CD4-positive, alpha-beta T cell treated with Interleukin-4 for 1 hour (primary cell): ENCODE measurements at regions not wholly inside any gene's neighbourhood (a gene's known extent, or its start where the extent isn't known, plus 50 kb on each side); places are given as distances from the start of the nearest gene placed in this dataset.

Experiments
- DNase-seq, 2 donors: peaks; one replicate each; pipeline ENCODE4 v3.0.0-alpha.2; 2020 to 2022

DNA sequence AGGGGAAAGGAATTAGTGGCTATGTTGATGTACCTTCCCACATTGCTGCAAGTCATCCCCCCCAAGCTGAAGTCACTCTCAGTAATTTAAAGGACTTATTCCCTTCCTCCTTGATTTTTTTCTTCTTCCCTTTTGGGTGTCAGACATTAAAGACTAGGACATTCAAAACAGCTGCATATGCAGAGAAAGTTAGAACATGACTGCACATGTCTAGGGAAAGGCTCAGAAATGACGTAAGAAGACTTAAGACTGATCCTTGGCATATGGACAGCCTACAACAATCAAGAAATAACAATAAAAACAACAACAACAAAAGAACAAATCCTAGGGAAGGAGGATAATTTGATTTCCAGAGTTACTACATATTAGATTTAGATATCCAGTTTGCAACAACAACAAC lies 997.5 kb downstream of the TLE4 start:
- DNase-seq = no peak

DNA sequence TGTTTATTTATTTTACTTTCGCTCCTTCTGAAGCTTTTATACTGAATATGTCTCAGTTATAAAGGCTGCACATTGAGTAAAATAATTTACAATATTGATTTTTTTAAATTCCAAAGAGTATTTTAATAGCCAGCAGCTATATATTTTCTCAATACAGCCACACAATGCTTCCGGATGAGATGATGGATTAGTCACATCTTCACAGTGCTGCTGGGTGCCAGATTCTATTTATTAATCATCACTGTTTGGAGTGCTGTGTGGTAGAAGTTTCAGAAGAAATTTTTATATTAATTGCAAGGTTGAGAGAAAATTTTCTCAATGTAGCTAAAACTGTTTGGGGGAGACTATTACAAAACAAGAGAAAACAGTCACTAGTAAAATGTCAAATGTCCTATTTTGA lies 989.8 kb downstream of the TLE4 start:
- DNase-seq = no peak

DNA sequence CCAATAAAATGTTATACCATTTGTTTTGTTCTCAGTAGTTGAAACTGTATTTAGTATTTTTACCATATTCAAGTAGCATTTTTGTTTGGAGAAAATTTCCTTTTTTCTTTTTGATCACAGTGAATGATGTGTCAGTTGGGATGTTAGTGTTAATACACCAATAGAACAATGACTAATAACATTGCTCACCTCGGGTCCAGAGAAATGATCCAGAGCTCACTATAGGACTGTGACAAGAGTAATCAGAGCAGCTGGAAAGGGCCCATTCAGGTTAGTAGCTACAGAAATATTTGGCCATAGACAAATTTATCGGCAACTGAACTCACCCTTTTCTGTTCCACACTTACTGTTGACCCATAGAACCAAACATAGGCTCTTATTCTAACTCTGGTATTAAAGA lies 989.2 kb downstream of the TLE4 start:
- no peak for DNase-seq

DNA sequence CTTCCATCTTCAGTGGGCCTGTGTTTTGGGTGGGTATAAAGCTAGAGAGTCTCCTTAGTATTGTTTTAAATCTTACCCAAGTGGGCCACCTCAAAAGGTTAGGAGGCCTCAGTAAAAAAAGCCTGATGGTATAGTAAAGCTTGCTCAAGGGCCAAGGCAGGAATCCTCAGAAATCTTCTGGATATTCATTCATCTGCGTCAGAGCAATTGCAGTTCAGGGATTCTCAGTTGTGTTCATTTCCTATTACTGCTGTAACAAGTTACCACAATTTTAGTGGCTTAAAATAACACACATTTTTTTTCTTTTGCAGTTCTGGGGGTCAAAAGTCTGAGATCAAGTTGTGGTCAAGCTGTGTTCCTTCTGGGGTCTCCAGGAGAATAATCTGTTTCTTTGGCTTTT lies 985.5 kb downstream of the TLE4 start:
- DNase-seq = no peak

DNA sequence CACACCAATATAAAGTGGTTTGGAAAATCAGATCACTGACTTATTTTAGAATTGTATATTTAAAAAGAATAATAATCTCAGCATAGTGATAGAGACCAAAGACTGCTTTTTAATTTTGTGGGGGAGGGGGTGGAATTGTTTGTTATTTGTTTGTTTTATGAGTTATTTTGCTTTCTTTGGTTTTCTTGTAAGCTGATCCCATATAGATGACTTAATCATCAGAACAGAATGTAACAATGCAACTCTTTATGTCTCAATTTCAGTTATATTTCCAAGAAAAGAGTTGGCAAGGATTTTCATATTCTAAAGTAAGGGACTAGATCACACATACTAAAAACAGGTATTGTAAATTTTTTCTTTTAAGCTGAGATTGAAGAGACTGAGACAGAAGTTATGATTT lies 984.9 kb downstream of the TLE4 start:
- DNase-seq = no peak

DNA sequence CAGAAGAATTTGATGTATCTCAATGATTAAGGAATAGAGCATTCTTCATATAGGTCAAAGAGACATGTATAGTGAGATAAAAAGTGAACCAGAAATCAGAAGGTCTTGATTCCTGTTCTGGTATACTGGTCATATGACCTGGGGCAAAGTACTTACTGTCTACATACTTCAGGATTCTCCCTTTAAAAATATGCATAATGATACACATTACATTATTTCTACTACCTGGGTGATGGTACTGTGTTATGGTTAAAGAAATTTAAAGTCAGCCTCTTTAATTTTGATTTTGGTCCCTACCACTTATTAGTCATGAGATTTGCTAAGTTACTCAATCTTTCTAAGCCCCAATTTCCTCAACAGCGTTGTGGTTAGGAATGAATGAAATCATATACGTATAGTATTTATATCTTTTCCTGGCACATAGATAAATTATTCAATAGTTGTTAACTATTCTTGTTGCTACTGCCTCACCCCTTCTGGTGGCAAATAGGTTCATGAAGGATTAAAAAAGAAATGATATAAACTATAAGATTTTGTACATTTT lies 984.1 kb downstream of the TLE4 start:
- no peak for DNase-seq

DNA sequence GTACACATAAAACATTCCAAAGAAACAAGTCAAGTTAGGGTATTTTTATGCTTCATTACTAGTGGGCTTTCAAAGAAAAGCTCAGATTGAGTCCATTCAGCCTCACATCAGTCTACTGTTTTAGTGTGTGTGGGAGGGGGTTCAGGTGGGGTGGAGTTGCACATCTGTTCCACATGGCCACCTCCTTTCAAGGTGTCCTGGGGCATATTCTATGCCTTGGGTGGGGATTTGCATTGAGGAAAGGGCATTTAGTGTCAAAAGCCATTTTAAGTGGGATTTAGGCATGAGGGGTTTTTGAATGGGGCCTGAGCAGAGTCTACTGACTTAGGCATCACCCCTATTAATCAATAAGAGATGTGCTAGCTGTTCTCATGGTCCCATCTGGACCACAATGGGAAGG lies 983.1 kb downstream of the TLE4 start:
- DNase-seq = no peak

DNA sequence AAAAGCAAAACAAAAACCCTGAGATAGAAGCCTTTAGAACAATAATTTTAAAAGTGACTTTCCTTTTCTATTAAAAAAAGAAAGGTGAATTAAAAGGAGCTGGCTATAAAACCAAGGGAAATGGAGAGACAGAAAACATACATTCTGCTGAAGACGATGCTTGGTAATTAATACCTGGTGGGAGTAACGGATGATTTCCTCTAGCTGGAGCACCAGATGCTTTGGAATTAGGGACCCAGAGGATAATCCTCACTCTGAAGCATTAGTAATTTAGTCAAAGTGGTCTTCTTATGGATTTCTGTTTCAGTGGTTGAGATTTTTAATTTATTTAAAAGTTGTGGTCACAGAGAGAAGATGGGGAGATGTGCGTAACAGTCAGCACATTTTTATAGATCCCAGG lies 982.5 kb downstream of the TLE4 start:
- DNase-seq = no peak

DNA sequence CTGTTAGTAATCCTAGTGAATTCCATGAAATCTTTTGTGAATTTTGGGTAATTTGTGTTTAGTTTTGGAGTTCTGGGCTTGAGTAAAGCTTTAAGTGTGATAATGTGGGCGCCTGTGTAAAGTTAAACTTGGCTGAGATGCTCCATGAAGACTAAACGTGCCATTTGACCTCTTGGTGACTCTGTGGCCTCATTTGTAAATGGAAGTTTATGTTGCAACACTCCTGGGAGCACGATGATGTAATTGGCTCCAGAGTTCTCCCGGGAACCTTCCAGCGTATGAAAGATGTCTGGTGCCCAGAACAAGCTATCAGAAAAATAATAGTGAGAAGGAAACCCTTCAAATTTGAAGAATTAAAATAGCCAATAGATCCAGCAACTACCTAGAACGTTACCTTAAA lies 981.2 kb downstream of the TLE4 start:
- DNase-seq = no peak

DNA sequence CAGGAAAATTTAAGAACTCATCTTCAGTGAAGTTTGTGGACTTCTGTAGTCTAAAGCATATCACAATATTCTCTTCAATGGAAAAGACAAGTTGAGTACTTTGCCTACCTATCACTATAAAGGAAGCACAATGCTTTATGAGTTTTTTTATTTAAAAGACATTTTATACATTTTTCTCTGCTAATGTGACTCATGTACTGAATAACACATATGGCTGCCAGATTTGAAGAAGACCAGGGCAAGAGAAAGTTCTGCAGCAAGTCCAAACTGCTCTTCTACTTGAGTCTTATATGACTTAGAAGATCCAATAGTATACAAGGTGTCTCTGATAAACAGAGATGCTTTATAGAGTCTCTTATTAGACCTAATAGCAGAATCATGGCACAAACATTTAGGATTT lies 978.4 kb downstream of the TLE4 start:
- DNase-seq = no peak

DNA sequence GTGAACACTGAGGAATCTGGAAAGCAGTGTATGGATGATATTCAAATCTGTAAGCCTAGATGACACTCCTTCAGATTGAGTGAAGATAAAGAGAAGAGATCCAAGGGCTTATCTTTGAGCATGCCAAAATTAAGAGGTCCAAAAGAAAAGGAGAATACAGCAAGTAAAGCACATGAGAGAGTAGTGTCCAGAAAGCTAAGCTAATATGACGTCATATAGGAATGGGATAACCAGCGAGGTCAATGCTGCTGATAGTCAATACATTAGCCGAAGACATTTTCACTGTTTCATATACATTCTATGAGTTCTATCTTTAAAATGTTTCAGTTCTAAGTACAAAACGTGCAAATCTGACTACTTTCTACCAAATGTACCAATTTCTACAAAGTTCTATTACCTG lies 975.8 kb downstream of the TLE4 start:
- DNase-seq = no peak

DNA sequence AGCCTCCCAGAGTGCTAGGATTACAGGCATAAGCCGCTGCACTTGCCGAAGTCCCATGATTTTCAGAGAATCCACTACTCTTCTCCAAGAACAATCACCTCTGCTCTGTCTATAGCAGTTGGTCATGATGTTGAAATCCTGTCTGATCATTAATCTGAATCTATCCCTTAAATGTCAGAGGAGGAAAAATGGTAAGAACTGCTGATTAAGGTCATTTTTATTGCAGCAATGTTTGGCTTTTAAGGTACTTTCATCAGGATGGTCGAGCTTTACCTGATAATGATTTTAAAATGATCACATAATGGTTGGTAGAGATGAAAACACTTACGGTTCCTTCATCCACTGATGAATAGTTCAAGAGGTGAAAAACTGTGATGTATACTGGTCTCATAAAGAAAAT lies 968.6 kb downstream of the TLE4 start:
- no peak for DNase-seq

DNA sequence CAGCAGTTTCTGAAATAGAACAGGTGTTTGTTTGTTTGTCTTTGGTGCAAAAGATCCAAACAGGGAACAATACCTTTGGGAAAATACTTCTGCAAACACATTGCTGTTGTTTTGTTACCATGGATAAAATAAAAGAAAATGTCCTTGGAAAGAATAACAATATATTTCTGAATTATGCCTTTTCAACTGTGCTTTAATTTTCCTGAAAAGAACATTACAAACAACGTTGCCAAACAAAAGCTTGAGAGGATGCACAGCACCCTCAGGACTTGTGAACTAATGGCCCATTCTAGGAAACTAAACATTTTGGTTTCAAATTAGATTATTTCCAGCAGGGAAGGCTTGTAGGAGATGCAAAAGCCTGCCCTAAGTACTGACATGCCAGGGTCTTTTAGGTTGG lies 967.2 kb downstream of the TLE4 start:
- DNase-seq = no peak

DNA sequence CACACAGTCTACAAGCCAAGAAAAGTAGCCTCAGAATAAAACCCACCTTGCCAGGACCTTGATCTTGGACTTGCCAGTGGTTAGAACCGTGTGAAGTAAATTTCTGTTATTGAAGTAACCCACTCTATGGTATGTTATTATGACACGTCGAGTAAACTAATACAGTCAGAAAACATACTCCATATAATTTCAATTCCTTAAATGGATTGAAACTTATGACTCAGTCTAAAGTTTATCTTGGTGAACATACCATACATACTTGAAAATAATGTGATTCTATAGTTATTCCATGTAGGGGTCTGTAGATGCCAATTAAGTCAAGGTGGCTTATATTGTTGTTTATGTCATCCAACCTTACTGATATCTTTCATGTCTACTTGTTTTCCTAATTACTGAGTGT lies 950.7 kb downstream of the TLE4 start:
- no peak for DNase-seq

DNA sequence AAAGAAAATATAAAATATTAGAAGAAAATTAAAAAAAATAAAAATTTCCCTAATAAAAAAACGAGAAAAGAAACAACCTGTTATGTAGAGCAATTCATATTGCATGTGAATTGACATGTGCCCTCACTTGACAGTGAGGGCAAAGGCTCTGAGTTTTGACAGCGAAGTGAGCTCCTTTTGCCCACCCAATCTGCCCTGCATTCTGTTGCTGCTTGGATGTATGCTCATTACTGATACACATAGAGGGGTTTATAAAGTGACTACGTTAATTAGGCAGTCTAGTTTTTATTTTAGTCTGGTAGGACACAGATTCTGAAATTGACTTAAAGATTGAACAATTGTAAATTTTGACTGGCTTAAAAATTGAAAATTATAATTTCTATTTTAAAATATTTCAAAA lies 949.4 kb downstream of the TLE4 start:
- no peak for DNase-seq

DNA sequence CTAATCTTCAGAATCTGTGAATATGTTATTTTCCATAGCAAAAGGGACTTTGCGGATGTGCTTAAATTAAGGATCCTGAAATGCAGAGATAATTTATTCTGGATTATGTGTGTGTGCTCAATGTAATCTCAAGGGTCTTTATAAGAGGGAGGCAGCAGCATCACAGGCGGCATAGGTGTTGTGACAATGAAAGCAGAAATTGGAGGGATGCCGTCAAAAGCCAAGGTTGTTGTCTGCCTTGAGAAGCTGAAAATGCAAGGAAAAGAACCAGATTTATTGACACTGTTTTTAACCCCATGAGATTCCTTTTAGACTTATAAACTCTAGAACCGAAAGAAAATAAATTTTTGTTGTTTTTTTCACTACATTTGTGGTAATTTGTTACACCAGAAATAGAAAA lies 948.5 kb downstream of the TLE4 start:
- no peak for DNase-seq

DNA sequence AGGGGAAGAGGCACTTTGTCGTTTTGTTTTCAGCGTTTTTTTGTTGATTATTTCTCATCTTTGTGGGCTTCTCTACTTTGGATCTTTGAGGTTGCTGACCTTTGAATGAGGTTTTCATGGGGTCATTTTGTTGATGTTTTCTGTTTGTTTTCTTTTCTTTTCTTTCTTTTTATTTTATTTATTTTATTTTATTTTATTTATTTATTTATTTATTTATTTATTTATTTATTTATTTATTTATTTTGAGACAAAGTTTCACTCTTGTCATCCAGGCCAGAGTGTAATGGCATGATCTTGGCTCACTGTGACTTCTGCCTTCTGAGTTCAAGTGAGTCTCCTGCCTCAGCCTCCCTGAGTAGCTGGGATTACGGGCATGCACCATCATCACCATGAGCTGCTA lies 946.7 kb downstream of the TLE4 start:
- DNase-seq = no peak

DNA sequence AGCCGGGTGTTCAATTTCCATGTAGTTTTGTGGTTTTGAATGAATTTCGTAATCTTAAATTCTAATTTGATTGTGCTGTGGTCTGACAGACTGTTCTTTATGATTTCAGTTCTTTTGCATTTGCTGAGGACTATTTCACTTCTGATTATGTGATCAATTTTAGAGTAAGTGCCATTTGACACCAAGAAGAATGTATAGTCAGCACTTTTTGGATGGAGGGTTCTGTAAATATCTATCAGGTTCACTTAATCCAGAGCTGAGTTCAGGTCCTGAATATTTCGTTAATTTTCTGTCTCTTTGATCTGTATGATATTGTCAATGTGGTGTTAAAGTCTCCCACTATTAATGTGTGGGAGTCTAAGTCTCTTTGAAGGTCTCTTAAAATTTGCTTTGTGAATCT lies 944.9 kb downstream of the TLE4 start:
- no peak for DNase-seq

DNA sequence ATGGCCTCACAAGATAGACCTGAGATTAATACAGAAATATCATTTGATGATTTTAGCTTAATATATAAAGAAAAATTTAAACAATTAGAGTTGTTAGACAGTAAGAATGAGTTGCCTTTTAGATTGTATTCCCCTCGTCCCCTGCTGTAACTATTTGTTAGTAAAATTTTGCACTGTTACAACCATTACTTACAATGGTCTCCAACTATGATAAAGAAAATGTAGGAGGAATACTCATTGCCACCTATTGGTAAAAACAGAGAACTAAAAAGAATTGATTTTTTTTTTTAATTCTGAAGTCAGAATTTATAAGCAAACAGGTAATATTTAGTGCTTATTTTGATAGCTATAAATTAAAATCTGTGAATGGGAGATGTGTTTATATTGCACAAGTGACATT lies 937.6 kb downstream of the TLE4 start:
- DNase-seq = no peak

DNA sequence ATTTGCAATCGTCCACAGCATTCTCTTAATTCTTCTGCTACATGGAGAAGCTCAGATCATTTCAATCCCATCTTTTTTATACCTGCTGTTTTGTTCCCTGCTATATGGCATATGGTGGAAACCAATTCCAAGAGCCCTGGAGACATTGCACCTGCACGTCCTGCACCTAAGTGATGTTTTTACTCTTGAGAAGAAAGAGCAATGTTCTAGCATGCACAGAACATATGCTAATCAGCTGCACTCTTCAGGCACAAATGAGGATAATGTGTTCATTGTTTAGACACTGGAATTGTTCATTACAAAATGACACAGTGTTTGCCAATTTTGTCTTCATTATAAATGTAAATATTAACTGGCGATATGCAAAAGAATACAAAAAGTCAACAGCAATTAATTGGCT lies 935.8 kb downstream of the TLE4 start:
- DNase-seq = no peak

DNA sequence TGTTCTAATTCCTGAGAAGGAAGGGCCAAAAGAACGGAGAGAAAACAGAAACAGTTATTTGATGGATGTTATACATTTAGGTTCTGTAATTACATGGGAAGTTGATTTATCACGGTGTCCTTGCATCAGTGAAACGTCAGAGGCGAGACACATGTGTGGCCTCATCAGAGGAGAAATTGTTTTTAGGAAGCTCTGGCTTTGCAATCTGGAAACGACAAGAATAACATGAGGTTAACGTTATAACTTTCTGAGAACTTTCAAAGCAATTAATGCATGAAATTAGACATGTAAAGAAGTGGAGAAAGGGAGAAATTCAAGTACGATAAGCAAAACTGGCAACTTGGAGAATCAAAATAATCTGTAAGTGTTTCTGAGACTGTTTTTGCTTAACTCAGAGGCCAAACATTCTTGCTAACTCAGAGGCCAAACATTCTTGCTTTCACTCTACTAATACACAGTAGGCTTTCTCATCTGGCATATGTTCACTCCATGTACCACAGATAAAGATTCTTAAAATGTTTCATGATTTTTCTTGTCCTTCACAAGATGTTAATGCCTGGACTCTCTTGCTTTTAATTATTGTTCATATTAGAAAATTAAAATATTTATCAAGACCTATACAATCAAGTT lies 933.0 kb downstream of the TLE4 start:
- no peak for DNase-seq

DNA sequence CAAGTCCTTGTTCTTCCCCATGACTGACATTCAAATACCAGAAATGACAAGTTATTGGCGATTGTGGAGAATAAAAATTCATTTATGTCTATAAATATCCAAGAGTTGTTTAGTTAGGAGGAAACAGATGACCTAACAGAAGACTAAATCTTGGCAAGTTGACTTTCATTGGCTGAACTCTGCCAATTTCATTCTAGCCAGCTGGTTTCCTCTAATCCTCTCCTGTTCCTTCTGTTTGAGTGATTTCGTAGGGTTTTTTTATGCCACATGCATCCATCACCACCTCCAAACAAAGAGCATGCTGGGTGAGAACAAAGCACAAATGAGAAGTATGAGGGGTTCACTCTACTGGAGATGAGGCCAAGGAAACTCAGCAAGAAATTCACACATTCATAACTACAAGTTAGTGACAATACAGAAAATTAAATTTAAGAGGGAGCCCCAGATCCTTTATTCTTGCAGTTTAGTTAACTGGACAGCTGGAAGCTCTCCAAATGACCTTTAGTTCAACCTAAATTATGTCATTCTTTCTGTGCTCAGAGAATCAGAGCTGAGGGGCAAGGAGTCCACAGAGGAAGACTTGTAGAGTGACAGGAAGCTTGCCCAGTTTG lies 932.0 kb downstream of the TLE4 start:
- DNase-seq = no peak

DNA sequence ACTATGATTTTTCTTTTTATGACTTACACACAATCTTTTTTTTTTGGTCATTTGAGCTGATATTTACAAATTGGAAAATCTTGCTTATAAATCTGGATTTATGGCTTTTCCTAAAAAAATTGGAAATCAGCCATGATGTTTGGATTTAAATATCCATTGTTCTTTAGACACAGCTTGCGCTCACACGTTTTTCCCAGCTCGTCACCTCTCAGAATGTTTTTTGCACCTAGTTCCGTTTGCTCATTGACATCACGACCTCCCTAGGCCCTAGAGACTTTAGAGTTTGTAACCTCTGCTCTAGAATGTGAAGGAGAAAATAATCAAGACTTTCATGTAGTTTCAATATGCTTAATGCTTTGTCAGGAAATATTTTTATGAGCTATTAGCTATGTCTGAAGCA lies 930.5 kb downstream of the TLE4 start:
- no peak for DNase-seq

DNA sequence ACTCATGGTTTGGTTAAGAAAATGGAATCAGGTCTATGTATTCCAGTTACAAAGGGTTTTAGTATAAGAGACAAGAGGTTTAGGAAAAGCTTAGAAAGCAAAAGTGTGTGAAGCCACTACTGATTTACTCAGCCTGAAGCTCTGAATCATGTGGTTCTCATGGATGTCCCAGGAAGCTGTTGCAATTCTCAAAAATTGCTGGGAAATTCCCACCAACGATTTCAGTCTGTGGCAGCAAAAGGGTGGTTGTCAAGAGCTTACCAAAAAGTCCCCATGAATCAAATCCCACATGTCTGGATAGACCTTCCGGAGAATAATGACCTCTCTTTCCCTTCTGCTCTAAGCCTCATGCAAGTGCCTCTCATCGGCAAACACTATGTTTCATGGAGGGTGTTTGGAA lies 929.9 kb downstream of the TLE4 start:
- no peak for DNase-seq

DNA sequence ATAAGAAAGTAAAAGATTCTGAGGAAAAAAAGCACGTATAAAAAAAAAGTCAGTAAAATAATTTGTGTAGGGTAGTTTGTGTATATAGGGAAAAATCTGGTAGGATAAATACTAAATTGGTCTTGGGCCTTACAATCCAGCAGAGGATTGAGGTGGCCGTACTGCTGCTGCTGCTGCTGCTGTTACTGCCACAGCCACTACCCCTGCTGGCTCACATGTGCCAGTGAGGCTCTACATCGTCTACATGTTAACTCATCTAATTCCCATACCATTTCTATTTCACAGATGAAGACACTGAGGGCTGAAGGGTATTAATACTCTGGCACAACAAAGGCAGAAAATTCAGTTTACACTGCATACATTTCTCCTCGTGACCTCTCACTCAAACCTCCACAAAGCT lies 928.5 kb downstream of the TLE4 start:
- DNase-seq = no peak
